Medulla oblongata (tissue), 1 donor: ENCODE measurements at regions not wholly inside any gene's neighbourhood (a gene's known extent, or its start where the extent isn't known, plus 50 kb on each side); places are given as distances from the start of the nearest gene placed in this dataset.

Experiments used
- DNase-seq: peaks from one replicate; pipeline ENCODE4 v3.0.0-alpha.2; 2015; ENCODE audit errors: extremely low spot score

DNA sequence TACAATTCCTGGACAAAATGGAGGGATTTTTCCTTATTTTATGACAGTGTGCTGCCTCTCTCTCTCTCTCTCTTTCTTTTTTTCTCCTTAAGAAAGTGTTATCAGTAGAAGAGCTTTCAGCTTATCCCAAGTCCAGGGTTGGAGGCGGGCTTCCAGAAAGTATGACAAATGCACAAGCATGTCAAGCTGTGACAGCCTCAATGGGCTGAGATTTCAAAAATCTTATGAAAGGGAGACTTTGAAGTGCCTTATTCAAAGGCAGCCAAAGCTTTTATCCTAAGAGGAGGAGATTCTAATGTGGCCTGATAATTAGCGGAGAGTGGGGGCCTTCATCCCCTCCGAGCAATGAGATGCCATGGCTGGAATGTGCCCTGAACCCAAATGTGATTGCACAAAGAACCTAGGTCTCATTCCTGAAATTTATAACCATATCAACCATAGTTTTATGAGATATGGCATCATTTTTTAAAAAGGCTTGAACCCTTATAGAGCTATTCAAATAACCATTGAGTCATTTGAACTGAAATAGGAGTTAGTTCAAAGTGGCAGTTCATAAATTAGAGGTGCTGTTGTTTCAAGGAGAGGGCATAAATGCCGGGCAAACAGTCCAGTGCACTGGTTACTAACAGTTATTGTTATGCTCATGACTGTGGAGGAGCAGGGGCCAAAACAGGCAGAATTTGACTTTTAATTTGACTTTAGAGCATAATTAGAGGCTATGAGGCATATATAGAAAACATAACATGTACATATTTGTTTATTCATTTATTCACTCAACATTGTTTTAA, 261.6 kb upstream of the THRB start:
- no peak for DNase-seq

GRCh38 chr3:24763393-24763792, 268.7 kb upstream of the THRB start:
- no peak for DNase-seq

GRCh38 chr3:24764236-24764915, 269.7 kb upstream of the THRB start:
- no peak for DNase-seq

- DNase-seq = no peak
Observed at GRCh38 chr3:24765399-24765798, 270.7 kb upstream of the THRB start.

GRCh38 chr3:24769918-24770317, 275.3 kb upstream of the THRB start:
- DNase-seq = no peak

- peak; percentile 77 for DNase-seq
Observed at GRCh38 chr3:24773798-24774197, 279.1 kb upstream of the THRB start.

- no peak for DNase-seq
Observed at GRCh38 chr3:24780991-24781390, 286.3 kb upstream of the THRB start.

- DNase-seq = no peak
Observed at GRCh38 chr3:24781454-24781853, 286.8 kb upstream of the THRB start.

DNA sequence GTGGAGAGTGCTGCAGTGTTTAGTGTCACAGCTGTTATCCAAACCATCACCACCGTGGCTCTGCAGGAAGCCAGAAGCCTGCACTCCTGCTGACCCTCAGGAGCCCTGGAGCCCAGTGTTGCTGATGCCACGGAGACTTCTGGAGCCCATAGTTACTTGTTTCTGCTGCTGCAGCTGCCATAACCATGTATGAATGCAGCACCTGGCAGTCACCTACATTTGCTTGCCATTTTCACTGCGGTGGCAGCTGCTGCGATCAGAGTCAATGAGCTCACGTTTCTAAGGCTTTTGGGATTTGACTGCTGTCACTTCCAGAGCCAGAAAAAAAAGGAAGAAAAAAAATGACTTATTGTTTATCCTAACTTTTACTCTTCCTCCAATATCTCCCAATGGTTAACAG, 299.2 kb upstream of the THRB start:
- no peak for DNase-seq

- no peak for DNase-seq
Observed at GRCh38 chr3:24802614-24803013, 308.0 kb upstream of the THRB start.

GRCh38 chr3:24804095-24804494, 309.4 kb upstream of the THRB start:
- no peak for DNase-seq

DNA sequence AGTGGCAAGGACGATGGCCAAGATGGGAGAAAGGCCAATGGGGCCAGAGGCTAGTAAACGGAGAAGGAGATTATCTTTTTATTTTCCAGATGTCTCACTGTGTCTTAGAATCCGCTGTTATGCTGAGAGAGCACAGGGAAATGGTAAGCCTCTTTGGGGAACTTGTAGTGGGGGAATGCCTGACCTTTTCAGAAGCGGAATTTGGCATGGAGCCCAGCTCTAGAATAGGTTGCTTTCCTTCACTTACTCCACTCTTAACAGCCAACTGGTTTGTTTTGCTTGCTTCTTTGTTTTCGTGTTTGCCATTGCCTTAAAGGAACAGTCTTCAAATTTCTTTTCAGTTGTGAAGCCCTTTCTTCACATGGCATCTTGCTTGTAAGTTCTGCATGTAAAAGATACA, 316.2 kb upstream of the THRB start:
- DNase-seq = peak; percentile 66

- no peak for DNase-seq
Observed at GRCh38 chr3:24812116-24812515, 317.5 kb upstream of the THRB start.

- no peak for DNase-seq
Observed at GRCh38 chr3:24818055-24818454, 323.4 kb upstream of the THRB start.

DNA sequence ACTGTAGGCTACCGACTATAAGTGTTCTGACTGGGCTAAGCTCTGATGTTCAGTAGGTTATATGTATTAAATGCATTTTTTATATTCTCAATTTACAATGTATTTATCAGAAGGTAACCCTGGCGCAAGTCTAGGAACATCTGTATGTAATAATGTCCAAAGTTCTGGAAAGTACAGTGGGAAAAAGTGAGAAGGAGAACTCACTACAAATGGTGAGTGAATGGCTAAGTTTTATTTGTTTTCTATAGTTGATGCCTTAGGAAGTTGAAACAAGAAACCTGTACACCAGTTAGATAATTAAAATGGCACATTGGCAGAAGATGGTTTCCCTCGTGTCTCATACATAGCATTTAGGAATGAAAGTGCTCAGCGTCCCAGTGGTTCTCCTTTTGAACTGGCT, 333.4 kb upstream of the THRB start:
- no peak for DNase-seq

GRCh38 chr3:24828551-24828950, 333.9 kb upstream of the THRB start:
- no peak for DNase-seq

DNA sequence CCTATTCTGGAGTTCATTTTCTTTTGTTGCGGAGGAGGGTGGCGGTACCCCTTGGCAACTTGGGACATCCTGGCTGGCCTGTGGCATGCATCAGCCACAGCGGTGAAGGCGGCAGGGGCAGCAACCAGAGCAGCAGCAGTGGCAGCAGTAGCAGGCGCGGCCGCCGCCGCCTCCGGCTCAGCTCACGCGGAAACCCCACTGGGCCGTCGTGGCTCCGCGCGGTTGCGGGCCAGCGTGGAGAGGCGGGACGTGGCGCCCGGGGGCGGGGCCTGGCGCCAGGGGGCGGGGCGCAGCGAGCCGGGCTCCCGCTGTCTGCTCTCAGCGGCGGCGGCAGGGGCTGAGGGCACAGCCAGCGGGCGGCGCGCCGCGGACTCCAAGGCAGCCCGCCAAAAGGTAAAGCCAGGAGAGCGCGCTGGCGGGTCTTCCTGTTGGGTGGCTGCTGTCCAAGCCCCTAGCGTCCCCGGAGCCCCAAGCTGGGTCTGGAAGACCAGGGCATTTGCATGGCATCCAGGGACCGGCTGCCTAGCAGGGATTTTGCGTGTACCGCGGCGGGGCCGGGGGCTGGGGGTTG, 334.4 kb upstream of the THRB start:
- peak; percentile 43 for DNase-seq

- DNase-seq = no peak
Observed at GRCh38 chr3:24829629-24830229, 335.1 kb upstream of the THRB start.

DNA sequence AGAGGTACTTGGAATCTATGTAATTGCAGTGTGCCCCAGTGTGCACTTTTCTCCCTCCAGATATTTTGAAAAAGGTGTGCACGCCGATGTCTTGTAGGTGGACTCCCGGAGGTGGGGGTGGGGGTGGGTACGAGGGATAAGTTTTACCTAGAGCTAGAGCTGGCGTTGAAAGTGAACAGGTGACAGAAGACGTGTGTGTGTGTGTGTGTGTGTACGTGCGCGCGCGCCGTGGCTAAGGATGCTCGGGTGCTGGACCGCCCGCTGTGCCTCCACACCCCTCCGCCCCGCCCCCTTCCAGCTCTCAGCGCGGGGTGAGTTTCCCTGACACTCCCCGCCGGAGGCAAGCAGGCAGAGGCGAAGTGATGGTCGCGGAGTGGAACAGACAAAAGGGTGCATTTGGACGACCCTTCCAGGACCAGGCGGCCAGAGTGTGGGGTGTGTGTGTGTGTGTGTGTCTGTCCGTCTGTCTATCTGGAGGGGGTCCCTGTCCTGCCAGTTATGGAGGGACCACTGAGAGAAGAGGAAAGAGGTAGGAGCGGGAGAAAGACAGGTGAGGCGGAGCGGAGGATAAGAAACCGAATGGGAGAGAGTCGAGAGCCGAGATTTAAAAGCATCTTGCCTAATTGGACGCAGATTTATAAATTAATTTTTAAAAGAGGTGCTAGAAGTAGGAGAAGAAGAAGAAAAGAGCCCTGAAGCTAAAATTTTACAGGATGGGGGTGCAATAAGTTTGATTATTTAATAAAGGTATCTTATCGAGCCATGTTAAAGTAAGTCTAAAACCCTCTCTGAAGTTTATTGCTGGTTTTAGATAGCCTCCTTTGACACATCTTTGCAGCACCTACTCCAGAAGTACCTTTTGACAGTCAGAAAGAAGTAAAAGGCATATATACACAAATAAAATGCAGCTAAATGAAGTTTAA, 335.8 kb upstream of the THRB start:
- no peak for DNase-seq

GRCh38 chr3:24831221-24831620, 336.6 kb upstream of the THRB start:
- no peak for DNase-seq

DNA sequence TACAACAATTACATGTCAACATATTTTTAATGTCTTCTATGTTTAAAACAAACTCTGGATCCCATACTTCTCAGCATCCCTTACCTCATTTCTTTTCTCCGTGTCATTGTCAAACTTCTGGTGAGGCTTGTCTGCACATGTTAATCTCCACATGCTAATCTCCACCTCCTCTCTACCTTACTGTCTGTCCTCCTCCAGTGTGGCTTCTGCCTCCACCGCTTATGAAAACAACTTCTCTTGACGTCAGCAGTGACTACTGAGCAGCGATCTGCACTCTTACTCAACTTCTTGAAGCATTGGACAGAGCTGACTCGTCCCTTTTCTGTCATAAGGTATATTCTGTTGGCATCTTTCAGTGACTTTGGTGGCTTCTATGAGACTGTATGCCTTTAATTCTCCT, 338.2 kb upstream of the THRB start:
- DNase-seq = no peak

- DNase-seq = peak; percentile 12
Observed at GRCh38 chr3:24834442-24834841, 339.8 kb upstream of the THRB start.
